H1 (cell line): ENCODE measurements at regions not wholly inside any gene's neighbourhood (a gene's known extent, or its start where the extent isn't known, plus 50 kb on each side); places are given as distances from the start of the nearest gene placed in this dataset.
"Not testable (repeated sequence)": the region's sequence is repeated elsewhere in the genome, so short reads cannot be mapped to it uniquely, and the experiment has no call there.

Source experiments
- BACH1 ChIP-seq: IDR thresholded peaks from 2 replicates; pipeline ENCODE4 v1.6.1; 2012; ENCODE audit warnings: low read length, improper control_type of control experiment
- CEBPB ChIP-seq: IDR thresholded peaks from 2 replicates; pipeline ENCODE4 v1.6.1; 2012; ENCODE audit warnings: low read depth, low read length
- CHD1 ChIP-seq: IDR thresholded peaks from 2 replicates; pipeline ENCODE4 v1.6.1; 2012; ENCODE audit warnings: low read depth, low read length, improper control_type of control experiment
- CHD2 ChIP-seq: IDR thresholded peaks from 2 replicates; pipeline ENCODE4 v1.6.1; 2012; ENCODE audit warnings: low read length, improper control_type of control experiment
- EP300 ChIP-seq, 2 experiments: IDR thresholded peaks; 1 replicate in 1 of 2; 2 replicates in 1 of 2; pipeline ENCODE4 v1.6.1; 2011 to 2012; ENCODE audit warnings: low read depth in 2 of 2, low read length in 2 of 2, mild to moderate bottlenecking in 2 of 2, borderline replicate concordance in 1 of 2, inconsistent platforms in 1 of 2, moderate library complexity in 1 of 2
- EZH2 ChIP-seq: fragments of 200-600 bp; sonication (generic); IDR thresholded peaks from 2 replicates; pipeline ENCODE4 v1.7.1; 2012; ENCODE audit warnings: low read depth, mild to moderate bottlenecking, moderate library complexity, low read length, inconsistent platforms; ENCODE audit not compliant: severe bottlenecking
- GTF2F1 ChIP-seq: IDR thresholded peaks from 2 replicates; pipeline ENCODE4 v1.6.1; 2012; ENCODE audit warnings: low read depth, low read length, improper control_type of control experiment, borderline replicate concordance
- JUN ChIP-seq: IDR thresholded peaks from 2 replicates; pipeline ENCODE4 v1.6.1; 2011; ENCODE audit warnings: low read depth, mild to moderate bottlenecking, improper control_type of control experiment, low read length
- MAFK ChIP-seq: IDR thresholded peaks from 2 replicates; pipeline ENCODE4 v1.6.1; 2012; ENCODE audit warnings: low read depth, mild to moderate bottlenecking, improper control_type of control experiment, low read length
- POLR2AphosphoS5 ChIP-seq: IDR thresholded peaks from 2 replicates; pipeline ENCODE4 v1.6.1; 2011; ENCODE audit warnings: low read depth, low read length
- TAF1 ChIP-seq: IDR thresholded peaks from 2 replicates; pipeline ENCODE4 v1.6.1; 2011; ENCODE audit warnings: mild to moderate bottlenecking, low read depth, low read length
- TF ChIP-seq, protein P1 (sequence below), 3 experiments: IDR thresholded peaks; 1 replicate in 2 of 3; 2 replicates in 1 of 3; pipeline versions ENCODE4 v1.5.1 to v1.6.1; 2011; ENCODE audit warnings: low read length in 3 of 3, mild to moderate bottlenecking in 3 of 3, inconsistent platforms in 2 of 3, low read depth in 1 of 3, moderate library complexity in 1 of 3; ENCODE audit not compliant: insufficient read depth in 1 of 3; ENCODE audit errors: control extremely low read depth in 1 of 3

DNA sequence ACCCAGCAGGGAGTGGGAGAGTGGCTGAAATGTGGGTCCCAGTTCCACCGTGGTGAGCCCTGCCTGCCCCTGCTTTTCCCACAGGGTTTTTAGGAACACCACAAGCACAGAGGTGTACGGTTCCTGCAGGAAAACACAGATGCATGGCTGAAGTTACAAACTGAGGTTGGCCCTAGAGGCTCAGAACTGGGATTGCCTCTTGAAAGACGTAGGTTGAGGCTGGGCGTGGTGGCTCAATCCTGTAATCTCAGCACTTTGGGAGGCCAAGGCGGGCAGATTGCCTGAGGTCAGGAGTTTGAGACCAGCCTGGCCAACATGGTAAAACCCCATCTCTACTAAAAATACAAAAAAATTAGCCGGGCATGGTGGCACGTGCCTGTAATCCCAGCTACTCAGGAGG, 121.4 kb upstream of the KIF5B start:
- TF ChIP-seq, protein P1, sequence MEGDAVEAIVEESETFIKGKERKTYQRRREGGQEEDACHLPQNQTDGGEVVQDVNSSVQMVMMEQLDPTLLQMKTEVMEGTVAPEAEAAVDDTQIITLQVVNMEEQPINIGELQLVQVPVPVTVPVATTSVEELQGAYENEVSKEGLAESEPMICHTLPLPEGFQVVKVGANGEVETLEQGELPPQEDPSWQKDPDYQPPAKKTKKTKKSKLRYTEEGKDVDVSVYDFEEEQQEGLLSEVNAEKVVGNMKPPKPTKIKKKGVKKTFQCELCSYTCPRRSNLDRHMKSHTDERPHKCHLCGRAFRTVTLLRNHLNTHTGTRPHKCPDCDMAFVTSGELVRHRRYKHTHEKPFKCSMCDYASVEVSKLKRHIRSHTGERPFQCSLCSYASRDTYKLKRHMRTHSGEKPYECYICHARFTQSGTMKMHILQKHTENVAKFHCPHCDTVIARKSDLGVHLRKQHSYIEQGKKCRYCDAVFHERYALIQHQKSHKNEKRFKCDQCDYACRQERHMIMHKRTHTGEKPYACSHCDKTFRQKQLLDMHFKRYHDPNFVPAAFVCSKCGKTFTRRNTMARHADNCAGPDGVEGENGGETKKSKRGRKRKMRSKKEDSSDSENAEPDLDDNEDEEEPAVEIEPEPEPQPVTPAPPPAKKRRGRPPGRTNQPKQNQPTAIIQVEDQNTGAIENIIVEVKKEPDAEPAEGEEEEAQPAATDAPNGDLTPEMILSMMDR (IDR thresholded peaks at IDR 0.05; ENCODE audit: control extremely low read depth in 1 of 3, insufficient read depth in 1 of 3, low read depth in 1 of 3, low read length in 3 of 3): not testable (repeated sequence)
- not testable (repeated sequence) for TF ChIP-seq CHD2; MAFK; GTF2F1; CHD1; CEBPB; JUN; EZH2; POLR2AphosphoS5; BACH1; EP300 (IDR thresholded peaks at IDR 0.05; ENCODE audit: borderline replicate concordance in 1 of 2, low read depth in 2 of 2, low read length in 2 of 2); TAF1
